ENCODE measurements at regions not wholly inside any gene's neighbourhood (a gene's known extent, or its start where the extent isn't known, plus 50 kb on each side); places are given as distances from the start of the nearest gene placed in this dataset.

DNA sequence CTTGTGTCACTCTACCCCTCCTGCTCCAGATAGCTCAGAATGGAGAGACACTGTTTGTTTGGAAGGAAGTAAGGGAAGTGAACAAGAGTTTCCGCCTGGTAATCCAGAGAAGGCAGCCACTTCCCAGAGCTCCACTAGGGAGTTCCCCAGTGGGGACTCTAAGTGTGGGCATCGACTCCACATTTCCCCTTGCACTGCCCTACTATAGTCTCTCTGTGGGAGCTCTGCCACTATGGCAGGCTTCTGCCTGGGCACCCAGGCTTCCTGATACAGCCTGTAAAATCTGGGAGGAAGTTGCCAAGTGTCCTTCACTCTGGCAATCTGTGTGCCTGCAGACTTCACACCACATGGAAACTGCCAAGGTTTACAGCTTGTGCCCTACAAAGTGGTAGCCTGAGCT is 245.8 kb upstream of the DMD start:
- TF ChIP-seq EZH2 (IDR thresholded peaks at IDR 0.05) (no peak), POLR2AphosphoS5 (IDR thresholded peaks at IDR 0.05; ENCODE audit: borderline replicate concordance, low read depth, low read length) (no peak), FOXP2 (optimal IDR thresholded peaks at IDR 0.05; ENCODE audit: control extremely low read depth, extremely low read length, insufficient read depth) (no peak)

Measured in SK-N-MC (cell line).